ENCODE measurements at regions not wholly inside any gene's neighbourhood (a gene's known extent, or its start where the extent isn't known, plus 50 kb on each side); places are given as distances from the start of the nearest gene placed in this dataset.

GRCh38 chr4:173765751-173766150, 235.7 kb upstream of the HAND2 start:
- Histone ChIP-seq H3K9me3 (no peaks in the 10 kb centered on the region), H3K27me3 (no peaks in the 10 kb centered on the region), H3K4me1 (no peaks in the 10 kb centered on the region), H3K36me3 (no peaks in the 10 kb centered on the region), H3K4me3 (no peak overlapping the region), H3K27ac (no peak overlapping the region)
- TF ChIP-seq CTCF (IDR thresholded peaks at IDR 0.05): no peak
- ATAC-seq (no peak), DNase-seq (no peak)
- intact Hi-C loops (cut with DNase I): no loop called here

DNA sequence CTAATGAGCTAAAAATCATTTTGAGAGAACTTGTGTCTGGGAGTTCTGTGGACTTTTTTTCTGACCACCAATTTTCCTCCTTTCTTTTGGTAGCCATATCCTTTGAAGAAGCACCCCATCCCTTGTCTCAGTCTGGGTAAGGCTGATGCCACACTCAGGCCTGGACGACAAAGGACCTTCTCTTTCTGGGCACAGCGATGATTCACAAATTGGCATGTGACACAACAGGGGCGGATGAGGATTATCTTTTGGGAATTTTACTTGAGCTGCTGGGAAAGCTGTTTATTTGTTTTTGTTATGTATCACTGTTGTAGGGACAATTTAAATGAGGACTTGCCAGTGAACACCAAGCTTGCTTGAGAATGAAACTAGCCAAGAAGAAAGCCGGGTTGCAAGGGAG, 233.4 kb upstream of the HAND2 start:
- H3K4me3 ChIP-seq: no peak overlapping the region
- no peak overlapping the region for H3K27ac ChIP-seq
- ATAC-seq (no peak), DNase-seq (no peak)
- intact Hi-C loops (cut with DNase I): no loop called here
- H3K36me3 ChIP-seq: no peaks in the 10 kb centered on the region
- no peaks in the 10 kb centered on the region for H3K9me3 ChIP-seq
- no peak for TF ChIP-seq CTCF (IDR thresholded peaks at IDR 0.05)
- H3K4me1 ChIP-seq: no peaks in the 10 kb centered on the region
- H3K27me3 ChIP-seq: no peaks in the 10 kb centered on the region

DNA sequence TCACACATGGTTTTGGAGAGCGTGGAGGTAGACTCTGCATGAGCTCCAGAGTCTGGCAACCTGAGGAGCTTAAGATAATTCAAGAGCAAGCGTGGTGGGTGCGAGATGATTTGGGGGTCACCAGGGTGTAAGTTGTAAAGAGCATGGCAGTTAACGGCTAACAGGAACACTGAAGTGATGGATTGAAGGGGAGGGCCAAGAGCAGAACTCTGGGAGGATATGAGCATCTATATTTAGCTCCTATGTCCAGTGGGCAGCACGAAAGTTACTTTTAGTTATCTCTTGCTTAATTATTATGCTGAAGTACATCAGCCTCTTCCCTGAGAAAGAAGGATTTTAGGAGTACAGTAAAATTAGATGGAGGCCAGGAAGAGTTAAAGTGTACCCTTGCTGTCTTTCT, 231.9 kb upstream of the HAND2 start:
- Histone ChIP-seq H3K27me3 (no peaks in the 10 kb centered on the region), H3K9me3 (no peaks in the 10 kb centered on the region), H3K4me1 (no peaks in the 10 kb centered on the region), H3K36me3 (no peaks in the 10 kb centered on the region), H3K4me3 (no peak overlapping the region), H3K27ac (no peak overlapping the region)
- intact Hi-C loops (cut with DNase I): no loop called here
- TF ChIP-seq CTCF (IDR thresholded peaks at IDR 0.05): no peak
- ATAC-seq: no peak
- no peak for DNase-seq

DNA sequence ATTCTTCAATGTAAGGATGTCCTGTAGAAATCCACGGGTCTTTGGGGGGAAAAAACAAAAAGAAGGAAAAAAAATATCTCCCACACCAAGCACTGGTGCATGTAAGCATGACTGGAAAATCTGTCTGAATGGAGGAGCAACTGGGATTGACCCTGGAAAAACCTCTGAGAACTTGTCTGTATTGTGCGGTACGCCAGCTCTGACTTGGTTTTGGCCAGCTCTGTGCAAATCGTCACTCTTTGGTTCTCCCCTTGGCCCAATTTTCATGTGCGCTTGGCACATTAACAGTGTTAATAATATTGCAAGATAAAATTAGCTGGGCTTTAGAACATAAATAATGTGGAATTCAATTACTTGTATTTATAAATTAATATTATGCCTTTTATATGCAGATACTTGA, 231.2 kb upstream of the HAND2 start:
- DNase-seq (no peak), ATAC-seq (no peak)
- Histone ChIP-seq H3K4me3 (no peak overlapping the region), H3K9me3 (no peaks in the 10 kb centered on the region), H3K36me3 (no peaks in the 10 kb centered on the region), H3K4me1 (no peaks in the 10 kb centered on the region), H3K27ac (no peak overlapping the region), H3K27me3 (no peaks in the 10 kb centered on the region)
- intact Hi-C loops (cut with DNase I): no loop called here
- TF ChIP-seq CTCF (IDR thresholded peaks at IDR 0.05): no peak

DNA sequence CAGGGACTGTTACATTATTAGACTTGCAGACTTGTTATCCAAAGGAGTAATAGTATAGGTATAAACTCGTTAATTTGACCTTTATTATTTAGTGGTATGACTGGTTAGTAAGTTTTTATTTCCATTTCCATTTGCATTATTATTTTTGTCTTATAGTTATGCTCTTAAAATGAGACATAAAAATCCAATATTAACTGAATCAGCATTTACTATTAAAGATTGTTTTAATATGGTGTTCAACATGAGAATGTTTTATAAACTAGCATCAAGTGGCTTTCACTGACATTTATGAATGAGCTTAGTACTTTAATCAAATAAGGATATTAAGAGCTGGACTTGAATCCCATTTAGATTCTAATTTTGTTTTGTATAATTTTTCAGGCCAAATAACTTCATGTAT, 228.1 kb upstream of the HAND2 start:
- Histone ChIP-seq H3K9me3 (no peaks in the 10 kb centered on the region), H3K4me3 (no peak overlapping the region), H3K27ac (no peak overlapping the region), H3K36me3 (no peaks in the 10 kb centered on the region), H3K27me3 (no peaks in the 10 kb centered on the region), H3K4me1 (no peaks in the 10 kb centered on the region)
- intact Hi-C loops (cut with DNase I): no loop called here
- TF ChIP-seq CTCF (IDR thresholded peaks at IDR 0.05): no peak
- DNase-seq: no peak
- ATAC-seq: no peak

DNA sequence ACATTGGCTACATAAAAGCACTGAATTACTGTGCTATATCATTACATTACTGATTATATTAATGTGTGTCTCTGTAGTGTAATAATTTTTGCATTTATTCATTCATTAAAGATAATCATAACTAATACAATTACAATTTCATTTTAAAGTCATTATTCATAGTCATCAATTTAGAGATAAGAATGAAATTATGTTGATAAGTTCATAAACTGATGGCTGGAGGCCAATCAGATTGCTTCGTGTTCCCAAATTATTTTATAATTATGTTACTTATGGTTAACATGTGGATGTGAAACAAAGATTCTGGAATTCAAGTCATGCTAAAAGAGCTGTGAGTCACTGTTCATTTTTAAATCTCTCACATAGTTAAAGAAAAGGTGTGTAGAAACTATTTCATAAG, 223.4 kb upstream of the HAND2 start:
- no peak for DNase-seq
- Histone ChIP-seq H3K9me3 (no peaks in the 10 kb centered on the region), H3K27me3 (no peaks in the 10 kb centered on the region), H3K27ac (no peak overlapping the region), H3K4me3 (no peak overlapping the region), H3K4me1 (no peaks in the 10 kb centered on the region), H3K36me3 (no peaks in the 10 kb centered on the region)
- ATAC-seq: no peak
- intact Hi-C loops (cut with DNase I): no loop called here
- TF ChIP-seq CTCF (IDR thresholded peaks at IDR 0.05): no peak
